SU-DHL-6 (cell line): ENCODE measurements at regions not wholly inside any gene's neighbourhood (a gene's known extent, or its start where the extent isn't known, plus 50 kb on each side); places are given as distances from the start of the nearest gene placed in this dataset.

ENCODE experiments used
- H2AFZ ChIP-seq: fragments of 200-600 bp; sonication (generic); 2 replicates; pipeline ENCODE4 v1.6.1; 2014; ENCODE audit warnings: low read depth, mild to moderate bottlenecking, moderate library complexity, mixed read lengths, antibody characterized with exemption, low read length; ENCODE audit not compliant: severe bottlenecking
- H3F3A ChIP-seq: fragments of 200-600 bp; shearing (Covaris generic); 2 replicates; pipeline ENCODE4 v1.6.0; 2016; ENCODE audit warnings: antibody characterized with exemption, mild to moderate bottlenecking; ENCODE audit not compliant: insufficient read depth
- H3K27ac ChIP-seq: fragments of 200-600 bp; sonication (generic); 2 replicates; pipeline ENCODE4 v1.5.1; 2016; ENCODE audit warnings: low read depth, mild to moderate bottlenecking, low read length, moderate library complexity, mixed read lengths
- H3K27me3 ChIP-seq: fragments of 200-600 bp; sonication (generic), shearing (Covaris generic); 2 replicates; pipeline ENCODE4 v1.6.0; 2014; ENCODE audit warnings: mild to moderate bottlenecking, low read length
- H3K36me3 ChIP-seq: fragments of 200-600 bp; sonication (generic); 2 replicates; pipeline ENCODE4 v1.6.1; 2014; ENCODE audit warnings: mild to moderate bottlenecking, low read length, mixed read lengths
- H3K4me2 ChIP-seq: fragments of 300-600, 200-600 bp; shearing (Covaris generic), sonication (generic); 2 replicates; pipeline ENCODE4 v1.6.0; 2014; ENCODE audit warnings: low read length, low read depth, mild to moderate bottlenecking; ENCODE audit not compliant: poor library complexity, severe bottlenecking
- H3K4me3 ChIP-seq: fragments of 200-600 bp; sonication (generic); 2 replicates; pipeline ENCODE4 v1.5.1; 2014; ENCODE audit warnings: antibody characterized with exemption, low read length, mild to moderate bottlenecking, mixed read lengths; ENCODE audit not compliant: insufficient read depth, poor library complexity, severe bottlenecking
- H3K79me2 ChIP-seq: fragments of 200-600 bp; sonication (generic); 2 replicates; pipeline ENCODE4 v1.6.1; 2014; ENCODE audit warnings: mild to moderate bottlenecking, low read length, moderate library complexity; ENCODE audit not compliant: insufficient read depth
- H3K9ac ChIP-seq: fragments of 200-600 bp; sonication (generic); 2 replicates; pipeline ENCODE4 v1.7.0; 2014; ENCODE audit warnings: mild to moderate bottlenecking, low read length
- H3K9me2 ChIP-seq: fragments of 200-600 bp; sonication (generic); replicated peaks from 2 replicates; pipeline ENCODE4 v1.6.1; 2014; ENCODE audit warnings: low read length; ENCODE audit not compliant: insufficient read depth
- H3K9me3 ChIP-seq: fragments of 200-600 bp; sonication (generic); 2 replicates; pipeline ENCODE4 v1.6.1; 2014; ENCODE audit warnings: low read length, mixed read lengths; ENCODE audit not compliant: insufficient read depth
- H4K20me1 ChIP-seq: fragments of 200-600 bp; sonication (generic); 2 replicates; pipeline ENCODE4 v1.6.1; 2014; ENCODE audit warnings: low read depth, mild to moderate bottlenecking, antibody characterized with exemption, low read length, moderate library complexity, mixed read lengths
- EZH2phosphoT487 ChIP-seq: fragments of 200-600 bp; sonication (generic), shearing (Covaris generic); conservative IDR thresholded peaks from 2 replicates; pipeline ENCODE4 v1.6.1; 2018; ENCODE audit warnings: mild to moderate bottlenecking, antibody characterized with exemption, low read length, moderate library complexity, mixed read lengths
- TF ChIP-seq, protein P1 (sequence below): fragments of 200-600 bp; sonication (generic); IDR thresholded peaks from one replicate; pipeline ENCODE4 v1.5.1; 2017; ENCODE audit warnings: antibody characterized with exemption, mild to moderate bottlenecking, low read length, moderate library complexity; ENCODE audit not compliant: insufficient read depth, poor library complexity, severe bottlenecking

DNA sequence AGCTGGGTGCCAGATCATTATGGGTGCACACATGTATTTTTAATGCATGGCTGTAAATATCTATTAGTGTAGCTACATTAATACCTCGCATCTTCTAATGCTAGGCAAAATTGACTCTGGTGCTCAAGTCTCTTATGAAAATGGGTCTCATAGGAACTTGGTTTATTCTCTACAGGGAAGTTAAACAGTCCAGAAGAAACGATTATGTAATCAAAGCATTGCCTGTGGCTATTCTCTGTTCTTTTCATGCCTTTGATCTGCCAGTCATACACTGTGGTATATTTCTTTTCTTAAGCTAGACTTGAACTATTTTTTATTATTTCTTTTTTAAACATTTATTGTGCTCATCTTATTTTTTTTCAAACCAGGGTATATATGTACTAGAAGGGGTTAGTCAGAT is 1015.0 kb downstream of the SLITRK1 start:
- H3F3A ChIP-seq = no peaks in the 10 kb centered on the region
- no peak overlapping the region for H2AFZ ChIP-seq
- H3K27ac ChIP-seq = no peak overlapping the region

GRCh38 chr13:82850644-82851043 is 1031.6 kb downstream of the SLITRK1 start:
- Histone ChIP-seq H3K36me3 (no peaks in the 10 kb centered on the region), H3K9ac (no peak overlapping the region), H3F3A (no peaks in the 10 kb centered on the region), H3K4me3 (no peak overlapping the region), H3K4me2 (no peak overlapping the region), H3K9me3 (no peaks in the 10 kb centered on the region), H3K79me2 (no peaks in the 10 kb centered on the region), H4K20me1 (no peaks in the 10 kb centered on the region), H3K9me2 (no peaks in the 10 kb centered on the region), H3K27me3 (no peaks in the 10 kb centered on the region), H2AFZ (no peak overlapping the region), H3K27ac (no peak overlapping the region)
- TF ChIP-seq, protein P1, sequence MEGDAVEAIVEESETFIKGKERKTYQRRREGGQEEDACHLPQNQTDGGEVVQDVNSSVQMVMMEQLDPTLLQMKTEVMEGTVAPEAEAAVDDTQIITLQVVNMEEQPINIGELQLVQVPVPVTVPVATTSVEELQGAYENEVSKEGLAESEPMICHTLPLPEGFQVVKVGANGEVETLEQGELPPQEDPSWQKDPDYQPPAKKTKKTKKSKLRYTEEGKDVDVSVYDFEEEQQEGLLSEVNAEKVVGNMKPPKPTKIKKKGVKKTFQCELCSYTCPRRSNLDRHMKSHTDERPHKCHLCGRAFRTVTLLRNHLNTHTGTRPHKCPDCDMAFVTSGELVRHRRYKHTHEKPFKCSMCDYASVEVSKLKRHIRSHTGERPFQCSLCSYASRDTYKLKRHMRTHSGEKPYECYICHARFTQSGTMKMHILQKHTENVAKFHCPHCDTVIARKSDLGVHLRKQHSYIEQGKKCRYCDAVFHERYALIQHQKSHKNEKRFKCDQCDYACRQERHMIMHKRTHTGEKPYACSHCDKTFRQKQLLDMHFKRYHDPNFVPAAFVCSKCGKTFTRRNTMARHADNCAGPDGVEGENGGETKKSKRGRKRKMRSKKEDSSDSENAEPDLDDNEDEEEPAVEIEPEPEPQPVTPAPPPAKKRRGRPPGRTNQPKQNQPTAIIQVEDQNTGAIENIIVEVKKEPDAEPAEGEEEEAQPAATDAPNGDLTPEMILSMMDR = no peak
- no peak for TF ChIP-seq EZH2phosphoT487

More for the DNA sequence above, 1015.0 kb downstream of the SLITRK1 start:
- no peaks in the 10 kb centered on the region for H3K79me2 ChIP-seq
- H3K9me3 ChIP-seq = no peaks in the 10 kb centered on the region; the same call in 1 of the 2 replicates
- no peak overlapping the region for H3K9ac ChIP-seq
- H3K27me3 ChIP-seq = no peaks in the 10 kb centered on the region
- no peak for TF ChIP-seq EZH2phosphoT487
- TF ChIP-seq, protein P1 = no peak
- H4K20me1 ChIP-seq = no peaks in the 10 kb centered on the region
- no peaks in the 10 kb centered on the region for H3K9me2 ChIP-seq
- H3K4me3 ChIP-seq = no peak overlapping the region
- H3K4me2 ChIP-seq = no peak overlapping the region
- no peaks in the 10 kb centered on the region for H3K36me3 ChIP-seq

- H3K4me3 ChIP-seq = no peak overlapping the region
- no peak overlapping the region for H2AFZ ChIP-seq
- no peak overlapping the region for H3K27ac ChIP-seq
- TF ChIP-seq EZH2phosphoT487 = no peak
- TF ChIP-seq, protein P1 = no peak
- H3K4me2 ChIP-seq = no peak overlapping the region
- H3K9ac ChIP-seq = no peak overlapping the region
- H4K20me1 ChIP-seq = no peaks in the 10 kb centered on the region
- H3K27me3 ChIP-seq = no peaks in the 10 kb centered on the region
- H3K9me2 ChIP-seq = no peaks in the 10 kb centered on the region
- no peaks in the 10 kb centered on the region for H3F3A ChIP-seq
- H3K79me2 ChIP-seq = no peaks in the 10 kb centered on the region
- no peaks in the 10 kb centered on the region for H3K9me3 ChIP-seq
- no peaks in the 10 kb centered on the region for H3K36me3 ChIP-seq
Observed at GRCh38 chr13:82848766-82849165, 1033.5 kb downstream of the SLITRK1 start.
